ENCODE measurements at regions not wholly inside any gene's neighbourhood (a gene's known extent, or its start where the extent isn't known, plus 50 kb on each side); places are given as distances from the start of the nearest gene placed in this dataset.
A peak's percentile ranks its signal among the peaks of the same experiment; 100 is the strongest.

- no peak for TF ChIP-seq REST (IDR thresholded peaks at IDR 0.05; ENCODE audit: low read depth, low read length)
- no peak for TF ChIP-seq ASH2L (IDR thresholded peaks at IDR 0.05; ENCODE audit: borderline replicate concordance, low read depth)
- no peak for TF ChIP-seq PAX8 (IDR thresholded peaks at IDR 0.05)
These were observed 83.7 kb downstream of the PMAIP1 start (continued) for GRCh38 chr18:59983506-59983905.

DNA sequence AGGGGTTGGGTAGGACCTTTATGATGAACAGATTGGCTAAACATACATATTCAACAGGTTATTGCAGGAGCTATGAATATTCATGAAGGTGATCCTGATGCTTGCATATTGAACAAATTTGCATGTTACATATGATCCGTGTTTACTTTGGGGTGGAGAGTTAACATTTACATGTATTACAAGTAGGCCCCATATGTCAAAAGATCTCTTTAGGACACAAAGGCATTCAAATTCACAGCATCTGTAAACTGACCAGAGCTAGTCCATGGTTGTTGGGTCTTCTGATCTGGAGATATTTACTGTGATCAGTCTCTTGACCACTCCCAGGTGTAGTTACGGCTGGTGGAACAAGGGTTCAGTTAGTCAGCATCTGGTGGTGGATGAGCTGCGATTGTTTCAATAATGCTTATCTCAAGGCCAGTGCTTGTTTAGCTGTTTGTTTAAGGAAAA is 80.4 kb downstream of the PMAIP1 start:
- Histone ChIP-seq H3K27me3 (replicated peaks in 1 of 2; ENCODE audit: control insufficient read depth in 2 of 2, insufficient read depth in 2 of 2, low read length in 1 of 2) (no peaks in the 10 kb centered on the region), H3K9me3 (replicated peaks; ENCODE audit: control insufficient read depth, insufficient read depth, low read length) (no peaks in the 10 kb centered on the region), H3K36me3 (ENCODE audit: control insufficient read depth in 2 of 2, insufficient read depth in 2 of 2, low read length in 1 of 2) (no peaks in the 10 kb centered on the region), H3K4me3 (no peak overlapping the region), H3K79me2 (ENCODE audit: control insufficient read depth, insufficient read depth, low read length) (no peaks in the 10 kb centered on the region), H2AFZ (ENCODE audit: control insufficient read depth, low read depth, low read length) (no peak overlapping the region; the same call in 1 of the 2 replicates), H3K4me1 (ENCODE audit: control insufficient read depth, insufficient read depth, low read length) (no peaks in the 10 kb centered on the region), H3K4me2 (ENCODE audit: control insufficient read depth, insufficient read depth) (no peak overlapping the region), H4K20me1 (ENCODE audit: control insufficient read depth, insufficient read depth) (no peaks in the 10 kb centered on the region), H3K27ac (ENCODE audit: control insufficient read depth, insufficient read depth) (no peak overlapping the region), H3K9ac (ENCODE audit: control insufficient read depth, insufficient read depth, low read length) (no peak overlapping the region)
- no TSS peak for BruUV-seq (replicated peaks)
- ATAC-seq = no peak
- no peak for DNase-seq (ENCODE audit: low read depth, low spot score)
- ChIA-PET CTCF (interaction anchor here (0.8 to 4.3 kb wide), 10 partner anchors 9 to 1522 kb away, joined by 3 to 50 read pairs (median 6); no protein-coding TSS in a partner anchor), RAD21 (ENCODE audit: unreplicated experiment) (interaction anchor here (1.1 to 2.5 kb wide), 5 partner anchors 18 to 74 kb away, joined by 3 to 11 read pairs (median 3); no protein-coding TSS in a partner anchor), POLR2A (interaction anchor here (0.6 to 1.1 kb wide), 2 partner anchors 34 to 56 kb away, joined by 3 read pairs; no protein-coding TSS in a partner anchor), SMC1A (ENCODE audit: uncharacterized antibody, unreplicated experiment) (interaction anchor here (0.6 to 3.2 kb wide), 11 partner anchors 8 to 144 kb away, joined by 3 to 30 read pairs (median 4); no protein-coding TSS in a partner anchor)
- peak; percentile 56 for FAIRE-seq
- 46% methylated on average over 3 of the region's 3 CpGs for WGBS (ENCODE audit: insufficient coverage, insufficient replicate concordance, low lambda C conversion rate, missing lambda C conversion rate)
- in situ Hi-C loops (cut with MboI) = no loop called here
- TF ChIP-seq, protein P1, sequence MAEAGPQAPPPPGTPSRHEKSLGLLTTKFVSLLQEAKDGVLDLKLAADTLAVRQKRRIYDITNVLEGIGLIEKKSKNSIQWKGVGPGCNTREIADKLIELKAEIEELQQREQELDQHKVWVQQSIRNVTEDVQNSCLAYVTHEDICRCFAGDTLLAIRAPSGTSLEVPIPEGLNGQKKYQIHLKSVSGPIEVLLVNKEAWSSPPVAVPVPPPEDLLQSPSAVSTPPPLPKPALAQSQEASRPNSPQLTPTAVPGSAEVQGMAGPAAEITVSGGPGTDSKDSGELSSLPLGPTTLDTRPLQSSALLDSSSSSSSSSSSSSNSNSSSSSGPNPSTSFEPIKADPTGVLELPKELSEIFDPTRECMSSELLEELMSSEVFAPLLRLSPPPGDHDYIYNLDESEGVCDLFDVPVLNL (IDR thresholded peaks at IDR 0.05; ENCODE audit: low read depth, low read length) = no peak
- TF ChIP-seq POLR2A (IDR thresholded peaks at IDR 0.05; ENCODE audit: low read depth, low read length) (no peak), CBFB (IDR thresholded peaks at IDR 0.05; ENCODE audit: low read depth) (no peak), SP1 (IDR thresholded peaks at IDR 0.05; ENCODE audit: low read depth, low read length) (no peak), PRDM15 (CRISPR knock-in tag; IDR thresholded peaks at IDR 0.05) (no peak), SRF (IDR thresholded peaks at IDR 0.05; ENCODE audit: low read depth in 2 of 2, low read length in 2 of 2) (no peak)
- TF ChIP-seq, protein P2, sequence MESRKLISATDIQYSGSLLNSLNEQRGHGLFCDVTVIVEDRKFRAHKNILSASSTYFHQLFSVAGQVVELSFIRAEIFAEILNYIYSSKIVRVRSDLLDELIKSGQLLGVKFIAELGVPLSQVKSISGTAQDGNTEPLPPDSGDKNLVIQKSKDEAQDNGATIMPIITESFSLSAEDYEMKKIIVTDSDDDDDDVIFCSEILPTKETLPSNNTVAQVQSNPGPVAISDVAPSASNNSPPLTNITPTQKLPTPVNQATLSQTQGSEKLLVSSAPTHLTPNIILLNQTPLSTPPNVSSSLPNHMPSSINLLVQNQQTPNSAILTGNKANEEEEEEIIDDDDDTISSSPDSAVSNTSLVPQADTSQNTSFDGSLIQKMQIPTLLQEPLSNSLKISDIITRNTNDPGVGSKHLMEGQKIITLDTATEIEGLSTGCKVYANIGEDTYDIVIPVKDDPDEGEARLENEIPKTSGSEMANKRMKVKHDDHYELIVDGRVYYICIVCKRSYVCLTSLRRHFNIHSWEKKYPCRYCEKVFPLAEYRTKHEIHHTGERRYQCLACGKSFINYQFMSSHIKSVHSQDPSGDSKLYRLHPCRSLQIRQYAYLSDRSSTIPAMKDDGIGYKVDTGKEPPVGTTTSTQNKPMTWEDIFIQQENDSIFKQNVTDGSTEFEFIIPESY (IDR thresholded peaks at IDR 0.05) = no peak
- intact Hi-C loops (cut with micrococcal nuclease; ENCODE audit: unreplicated experiment) = no loop called here

Data from GM12878 (cell line).